Umbilical cord (tissue), 1 donor: ENCODE measurements at regions not wholly inside any gene's neighbourhood (a gene's known extent, or its start where the extent isn't known, plus 50 kb on each side); places are given as distances from the start of the nearest gene placed in this dataset.

Experiments
- DNase-seq: peaks from one replicate; pipeline ENCODE4 v3.0.0-alpha.2; 2015; ENCODE audit warnings: low spot score

- DNase-seq, result peak; percentile 35
These were observed 585.1 kb upstream of the PSMD7 start for GRCh38 chr16:73711406-73712080.

GRCh38 chr16:73710526-73710925 is 586.1 kb upstream of the PSMD7 start:
- DNase-seq, result no peak

DNA sequence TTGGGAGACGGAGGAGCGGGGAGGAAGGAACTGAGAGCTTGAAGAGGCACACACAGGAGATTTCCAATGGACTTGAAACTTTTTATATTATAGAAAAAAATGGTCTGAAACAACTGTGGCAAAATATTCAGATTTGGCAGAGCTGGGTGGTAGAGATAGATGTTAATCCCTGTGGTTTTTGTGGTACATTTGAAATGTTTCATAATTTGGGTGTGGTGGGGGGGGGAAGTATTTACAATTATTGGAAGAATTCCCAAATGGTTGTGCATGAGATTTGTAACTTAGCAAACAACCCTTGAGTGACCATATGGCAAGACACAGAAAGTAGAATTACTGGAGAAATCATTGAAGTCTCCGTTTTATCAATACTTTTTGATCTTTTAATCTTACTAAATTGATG is 588.8 kb upstream of the PSMD7 start:
- DNase-seq, result peak; percentile 31

- DNase-seq, result no peak
These were observed 592.7 kb upstream of the PSMD7 start for GRCh38 chr16:73703891-73704290.

DNA sequence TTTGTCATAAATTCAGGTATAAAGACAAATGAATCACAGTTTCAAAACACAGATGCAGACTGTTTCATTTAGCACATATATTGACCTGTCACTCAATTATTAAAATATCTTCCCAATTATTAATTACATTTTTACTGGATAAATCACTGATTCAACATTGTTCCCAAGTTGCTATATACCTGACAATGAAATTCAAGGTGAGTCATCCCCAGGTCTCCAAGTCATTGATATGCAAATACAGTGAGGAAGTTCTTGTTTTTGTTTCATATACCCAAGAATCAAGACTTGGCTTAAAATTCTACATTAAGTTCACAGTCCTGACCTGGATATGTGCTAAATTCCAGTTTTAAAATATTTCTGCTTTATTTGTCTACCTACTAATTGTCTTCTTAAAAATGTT is 599.3 kb upstream of the PSMD7 start:
- no peak for DNase-seq

DNA sequence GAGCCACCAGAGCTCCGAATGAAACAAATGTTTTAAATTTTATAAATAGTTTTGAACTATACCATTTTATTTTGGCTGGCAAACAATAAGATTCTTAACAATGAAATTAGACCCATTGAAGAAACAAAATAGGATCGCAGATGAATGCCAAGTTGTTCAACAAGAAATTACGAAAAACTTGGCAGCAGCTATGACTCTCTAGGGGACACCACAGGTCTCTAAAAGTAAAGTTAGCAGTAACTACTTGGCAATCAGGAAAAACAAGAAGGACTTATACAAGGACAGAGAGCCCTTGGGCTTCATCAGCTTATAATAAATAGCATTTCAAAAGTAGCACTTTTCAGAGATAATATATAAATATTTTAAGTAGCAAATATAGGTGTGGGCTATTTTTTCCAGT is 603.8 kb upstream of the PSMD7 start:
- DNase-seq, result no peak

DNA sequence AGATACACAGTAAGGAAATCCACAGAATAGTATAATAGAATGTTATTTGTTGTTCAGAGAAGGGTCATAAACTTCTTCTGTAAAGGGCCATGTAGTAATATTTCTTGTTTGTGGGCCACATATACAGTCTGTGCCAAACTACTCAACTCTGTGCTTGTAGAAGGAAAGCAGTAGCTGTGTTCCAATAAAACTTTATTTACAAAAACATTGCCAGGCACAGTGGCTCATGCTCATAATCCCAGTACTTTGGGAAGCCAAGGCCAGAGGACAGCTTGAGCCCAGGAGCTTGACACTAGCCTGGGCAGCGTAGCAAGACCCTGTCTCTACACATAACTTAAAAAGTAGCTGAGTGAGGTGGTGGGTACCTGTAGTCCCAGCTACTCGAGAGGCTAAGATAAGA is 612.8 kb upstream of the PSMD7 start:
- no peak for DNase-seq

- no peak for DNase-seq
These were observed 624.2 kb upstream of the ZFHX3 start for GRCh38 chr16:73672135-73672534.

DNA sequence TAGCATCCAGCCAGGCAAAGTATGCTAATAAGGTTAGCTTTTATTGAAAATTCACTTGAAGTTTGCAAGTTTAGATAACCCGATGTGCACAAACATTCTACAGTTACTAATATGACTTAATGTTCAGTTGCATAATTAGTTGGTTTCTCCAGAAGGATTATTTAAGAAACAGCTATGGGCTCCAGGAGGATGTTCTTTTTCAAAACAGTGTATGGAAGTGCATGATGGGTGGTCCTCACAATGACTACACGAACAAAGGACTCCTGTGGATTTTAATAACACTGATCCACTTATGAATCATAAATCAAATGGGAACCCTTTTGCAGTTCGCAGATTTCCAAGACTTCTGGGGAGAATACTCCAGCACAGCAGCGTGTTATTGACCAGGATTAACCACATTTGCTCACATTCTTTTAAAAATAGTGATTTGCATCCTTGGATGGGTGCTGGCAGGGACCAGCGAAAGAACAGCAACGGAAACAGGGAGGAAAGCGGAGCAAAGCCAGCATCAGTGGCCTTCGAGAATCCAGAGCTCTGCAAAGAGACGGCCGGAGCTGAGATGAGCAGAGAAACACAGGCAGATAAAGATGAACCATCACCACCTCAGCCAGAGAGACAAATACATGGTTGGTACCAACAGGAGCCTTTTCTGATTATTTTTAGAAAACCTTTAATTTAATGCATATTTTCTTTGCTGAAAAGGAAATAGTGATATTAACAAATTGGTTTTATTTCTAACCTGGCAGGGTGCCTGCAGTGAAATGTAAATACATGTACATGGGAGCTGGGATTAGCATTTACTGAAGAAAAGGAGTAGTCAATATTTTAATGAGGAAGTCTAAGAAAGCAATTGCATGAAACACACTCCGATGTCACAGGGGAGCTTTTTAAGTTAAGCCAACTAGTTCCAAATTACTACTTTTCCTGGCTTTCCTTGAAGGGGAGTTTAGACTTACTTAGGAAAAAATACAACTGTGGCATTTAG is 623.2 kb upstream of the ZFHX3 start:
- DNase-seq, result peak; percentile 14

- DNase-seq, result no peak
These were observed 621.8 kb upstream of the ZFHX3 start for GRCh38 chr16:73669535-73670274.

GRCh38 chr16:73663720-73664119 is 615.8 kb upstream of the ZFHX3 start:
- no peak for DNase-seq

DNA sequence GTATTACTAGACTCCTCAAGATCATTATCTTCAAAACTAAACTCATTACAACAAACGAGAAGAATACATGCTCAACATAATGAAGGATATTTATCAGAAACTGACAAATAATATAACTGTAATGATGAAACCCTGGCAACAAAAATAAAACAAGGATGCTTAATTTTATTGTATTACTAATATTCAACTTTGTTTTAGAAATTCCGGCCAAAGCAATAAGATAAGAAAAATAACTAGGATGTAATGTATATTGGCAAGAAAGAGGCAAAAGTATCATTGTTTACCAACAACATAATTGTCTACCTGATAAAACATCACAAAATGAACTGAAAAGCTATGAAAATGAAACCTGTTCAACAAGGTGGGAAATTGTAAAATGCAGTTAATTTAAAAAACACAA is 588.3 kb upstream of the ZFHX3 start:
- no peak for DNase-seq

- no peak for DNase-seq
These were observed 581.1 kb upstream of the ZFHX3 start for GRCh38 chr16:73629011-73629410.

GRCh38 chr16:73617738-73618137 is 569.8 kb upstream of the ZFHX3 start:
- DNase-seq, result no peak

DNA sequence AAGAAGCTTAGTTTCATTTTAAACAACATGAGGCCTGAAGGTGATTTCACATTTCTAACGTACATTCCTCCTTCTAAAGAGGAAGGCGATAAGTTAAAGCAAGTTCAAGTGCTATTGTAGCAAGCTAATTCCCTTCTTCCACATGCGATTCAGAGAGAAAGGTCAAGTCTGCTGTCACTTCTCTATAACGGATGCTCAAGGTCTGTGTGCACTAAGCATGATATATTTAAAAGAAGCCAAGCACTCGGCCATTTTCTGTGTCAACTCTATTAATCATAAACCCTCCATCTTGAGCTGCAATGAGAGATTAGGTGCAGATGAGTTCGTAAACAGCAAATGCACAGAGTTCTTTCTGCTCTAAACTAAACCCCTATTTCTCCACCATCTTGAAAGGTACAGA is 568.8 kb upstream of the ZFHX3 start:
- DNase-seq, result no peak

DNA sequence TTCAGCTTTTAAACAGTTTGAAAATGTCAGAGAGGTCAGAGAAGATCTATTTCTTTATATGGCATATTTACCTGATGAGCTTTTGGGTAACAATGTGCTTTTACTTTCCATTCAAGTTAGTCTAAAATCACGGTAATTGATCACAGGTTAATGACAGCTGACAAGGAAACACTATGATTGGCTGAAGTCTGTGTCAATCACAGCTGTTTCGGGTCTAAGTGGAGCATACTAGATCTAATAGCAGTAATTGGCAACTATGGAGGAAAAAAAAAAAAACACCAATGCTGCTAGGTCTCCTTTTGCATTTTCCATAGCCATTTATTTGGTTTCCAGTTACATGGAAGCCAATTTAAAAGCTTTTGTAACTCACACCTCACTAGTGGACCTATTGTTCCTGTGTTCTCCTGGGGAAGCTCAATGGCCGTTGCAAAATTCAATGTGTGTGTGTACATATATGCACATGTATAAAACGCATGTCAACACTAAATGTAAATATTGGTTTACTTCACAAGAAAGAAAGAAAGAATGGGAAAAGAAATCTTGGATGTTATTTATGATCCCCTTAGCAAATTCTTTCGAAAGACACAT is 568.3 kb upstream of the ZFHX3 start:
- no peak for DNase-seq

- peak; percentile 78 for DNase-seq
These were observed 567.4 kb upstream of the ZFHX3 start for GRCh38 chr16:73615071-73615940.

DNA sequence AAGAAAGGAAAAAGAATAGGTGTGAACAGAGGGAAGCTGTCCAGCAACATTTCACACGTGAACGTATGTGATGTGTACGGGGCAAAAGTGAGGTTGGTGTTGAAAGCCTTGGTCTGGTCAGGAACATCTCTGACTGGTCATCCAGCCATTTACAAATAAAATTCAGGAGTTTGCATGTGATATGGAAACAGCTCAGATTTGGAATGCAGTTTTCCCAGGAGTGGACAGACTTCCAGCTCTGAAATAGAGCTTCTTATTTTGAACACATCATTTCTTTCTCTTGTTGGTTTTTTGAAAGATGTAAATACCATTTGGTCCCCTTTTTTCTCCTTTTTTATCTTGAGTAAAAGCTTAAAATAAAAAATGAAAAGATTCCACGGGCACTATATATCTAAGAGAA is 566.2 kb upstream of the ZFHX3 start:
- DNase-seq, result peak; percentile 54

- DNase-seq, result no peak
These were observed 562.8 kb upstream of the ZFHX3 start for GRCh38 chr16:73610605-73611156.

DNA sequence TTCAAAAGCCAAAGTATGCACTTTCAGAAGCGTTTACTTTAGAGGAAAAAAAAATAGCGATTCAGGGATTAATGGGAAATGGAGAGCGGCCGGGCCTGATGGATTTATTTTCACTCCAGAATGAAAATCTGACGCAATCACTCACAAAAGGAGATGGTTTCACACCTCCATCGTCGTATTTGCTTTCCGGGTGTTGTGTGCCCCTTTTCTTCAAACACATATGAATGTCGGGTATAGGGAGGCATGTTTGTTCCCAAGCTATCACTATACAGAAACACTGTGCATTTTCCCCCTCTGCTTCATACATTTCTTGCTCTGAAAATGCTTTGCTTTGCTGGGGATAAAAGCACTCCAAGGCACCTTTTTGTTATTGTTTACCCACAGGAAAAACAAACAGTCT is 562.2 kb upstream of the ZFHX3 start:
- DNase-seq, result no peak

DNA sequence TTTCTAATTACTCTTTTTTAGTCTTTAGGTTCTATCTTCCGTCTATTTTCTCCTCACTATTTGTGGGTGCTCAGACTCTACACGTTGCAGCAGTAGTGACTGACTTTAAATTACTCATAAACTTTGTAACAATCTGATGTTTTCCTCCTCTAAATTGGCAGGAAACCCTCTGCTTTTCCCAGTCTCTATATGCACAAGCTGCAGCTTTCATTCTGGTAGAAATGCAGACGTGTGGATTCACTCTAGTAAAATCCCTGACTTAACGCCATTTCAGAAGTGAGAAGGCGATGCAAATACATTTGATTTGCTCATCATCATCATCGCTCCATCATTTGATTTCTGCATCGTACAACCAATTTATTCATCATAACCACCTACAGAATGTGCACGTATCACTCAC is 561.0 kb upstream of the ZFHX3 start:
- no peak for DNase-seq
